Esophagus muscularis mucosa (tissue), 4 donors: ENCODE measurements at regions not wholly inside any gene's neighbourhood (a gene's known extent, or its start where the extent isn't known, plus 50 kb on each side); places are given as distances from the start of the nearest gene placed in this dataset.

Source experiments
- DNase-seq: peaks from one replicate; pipeline ENCODE4 v3.0.0-alpha.2; 2017; ENCODE audit errors: extremely low spot score
- H3K27ac ChIP-seq, 4 donors: fragments of 200-600 bp; sonication (generic); replicated peaks in 1 of 4; 1 replicate in 3 of 4; 2 replicates in 1 of 4; pipeline ENCODE4 v1.5.1; 2016 to 2019; ENCODE audit warnings: mild to moderate bottlenecking in 1 of 4
- H3K27me3 ChIP-seq, 4 donors: fragments of 200-600 bp; sonication (generic); one replicate each; pipeline versions ENCODE4 v1.5.1 to v1.6.0; 2016 to 2019
- H3K36me3 ChIP-seq, 4 donors: fragments of 200-600 bp; sonication (generic); one replicate each; pipeline ENCODE4 v1.5.1; 2016 to 2019
- H3K4me1 ChIP-seq, 4 donors: fragments of 200-600 bp; sonication (generic); one replicate each; pipeline ENCODE4 v1.5.1; 2016 to 2019
- H3K4me3 ChIP-seq, 4 donors: fragments of 200-600 bp; sonication (generic); 1 replicate in 2 of 4; 2 replicates in 2 of 4; pipeline ENCODE4 v1.5.1; 2016 to 2019; ENCODE audit warnings: mild to moderate bottlenecking in 4 of 4, moderate library complexity in 1 of 4
- H3K9me3 ChIP-seq, 4 donors: fragments of 200-600 bp; sonication (generic); 1 replicate in 3 of 4; 2 replicates in 1 of 4; pipeline ENCODE4 v1.5.1; 2016 to 2019
- EP300 ChIP-seq: sonication (generic); formaldehyde crosslinking; IDR thresholded peaks from one replicate; pipeline ENCODE4 v1.6.1; 2017; ENCODE audit warnings: antibody characterized with exemption
- POLR2A ChIP-seq: fragments of 450-650 bp; IDR thresholded peaks from one replicate; pipeline ENCODE4 v1.6.1; 2017; ENCODE audit warnings: antibody characterized with exemption, moderate library complexity, mild to moderate bottlenecking, low read depth
- POLR2AphosphoS5 ChIP-seq, 2 donors: sonication (generic); formaldehyde crosslinking; IDR thresholded peaks; one replicate each; pipeline ENCODE4 v1.6.1; 2017; ENCODE audit warnings: antibody characterized with exemption in 2 of 2
- WGBS: methylation state at CpG from one replicate; pipeline ENCODE4 v1.1.5; 2018; 5-methylcytosine and 5-hydroxymethylcytosine counted together
- intact Hi-C: fragments of 100-400 bp; cut with DNase I; formaldehyde crosslinking; loops from one replicate; pipeline ENCODE4 v1.15.1; 2023
- TF ChIP-seq, protein P1 (sequence below), 3 experiments: fragments of 200-600 bp in 2 of 3; fragments of 450-650 bp in 1 of 3; sonication (generic) in 2 of 3; IDR thresholded peaks; one replicate each; pipeline ENCODE4 v1.5.1; 2017 to 2019; ENCODE audit warnings: antibody characterized with exemption in 3 of 3, mild to moderate bottlenecking in 2 of 3, moderate library complexity in 1 of 3

DNA sequence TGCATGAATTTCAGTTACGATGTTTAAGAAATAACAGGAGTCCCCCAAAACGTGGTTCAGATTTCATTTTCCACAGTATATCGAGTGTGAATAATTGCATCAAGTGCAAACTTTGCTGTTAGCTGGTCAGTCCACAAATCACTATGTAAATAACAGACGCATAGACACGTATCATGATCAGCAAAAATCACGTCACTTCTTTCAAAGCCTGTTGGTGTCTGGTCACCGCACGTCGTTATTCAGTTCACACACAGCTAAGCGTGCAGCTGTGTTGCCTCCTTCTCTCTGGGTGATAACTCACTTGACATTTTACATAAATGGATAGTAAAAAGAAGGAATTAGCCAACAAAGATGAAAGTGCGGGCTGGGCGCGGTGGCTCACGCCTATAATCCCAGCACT, 126.8 kb upstream of the MED13L start:
- H3K9me3 ChIP-seq: no peaks in the 10 kb centered on the region
- H3K27me3 ChIP-seq: no peaks in the 10 kb centered on the region
- no peak overlapping the region for H3K4me3 ChIP-seq
- H3K36me3 ChIP-seq: no peaks in the 10 kb centered on the region
- no peak overlapping the region for H3K27ac ChIP-seq
- no peak for DNase-seq
- peaks cover 0 to 20% (median 10%) of the 10 kb centered on the region in 4 donors for H3K4me1 ChIP-seq
- TF ChIP-seq EP300 (no peak), POLR2AphosphoS5 (IDR thresholded peaks at IDR 0.05) (no peak), POLR2A (no peak)
- TF ChIP-seq, protein P1, sequence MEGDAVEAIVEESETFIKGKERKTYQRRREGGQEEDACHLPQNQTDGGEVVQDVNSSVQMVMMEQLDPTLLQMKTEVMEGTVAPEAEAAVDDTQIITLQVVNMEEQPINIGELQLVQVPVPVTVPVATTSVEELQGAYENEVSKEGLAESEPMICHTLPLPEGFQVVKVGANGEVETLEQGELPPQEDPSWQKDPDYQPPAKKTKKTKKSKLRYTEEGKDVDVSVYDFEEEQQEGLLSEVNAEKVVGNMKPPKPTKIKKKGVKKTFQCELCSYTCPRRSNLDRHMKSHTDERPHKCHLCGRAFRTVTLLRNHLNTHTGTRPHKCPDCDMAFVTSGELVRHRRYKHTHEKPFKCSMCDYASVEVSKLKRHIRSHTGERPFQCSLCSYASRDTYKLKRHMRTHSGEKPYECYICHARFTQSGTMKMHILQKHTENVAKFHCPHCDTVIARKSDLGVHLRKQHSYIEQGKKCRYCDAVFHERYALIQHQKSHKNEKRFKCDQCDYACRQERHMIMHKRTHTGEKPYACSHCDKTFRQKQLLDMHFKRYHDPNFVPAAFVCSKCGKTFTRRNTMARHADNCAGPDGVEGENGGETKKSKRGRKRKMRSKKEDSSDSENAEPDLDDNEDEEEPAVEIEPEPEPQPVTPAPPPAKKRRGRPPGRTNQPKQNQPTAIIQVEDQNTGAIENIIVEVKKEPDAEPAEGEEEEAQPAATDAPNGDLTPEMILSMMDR (IDR thresholded peaks at IDR 0.05): no peak
- intact Hi-C loops: no loop called here
- 93% methylated on average over 14 of the region's 14 CpGs for WGBS

DNA sequence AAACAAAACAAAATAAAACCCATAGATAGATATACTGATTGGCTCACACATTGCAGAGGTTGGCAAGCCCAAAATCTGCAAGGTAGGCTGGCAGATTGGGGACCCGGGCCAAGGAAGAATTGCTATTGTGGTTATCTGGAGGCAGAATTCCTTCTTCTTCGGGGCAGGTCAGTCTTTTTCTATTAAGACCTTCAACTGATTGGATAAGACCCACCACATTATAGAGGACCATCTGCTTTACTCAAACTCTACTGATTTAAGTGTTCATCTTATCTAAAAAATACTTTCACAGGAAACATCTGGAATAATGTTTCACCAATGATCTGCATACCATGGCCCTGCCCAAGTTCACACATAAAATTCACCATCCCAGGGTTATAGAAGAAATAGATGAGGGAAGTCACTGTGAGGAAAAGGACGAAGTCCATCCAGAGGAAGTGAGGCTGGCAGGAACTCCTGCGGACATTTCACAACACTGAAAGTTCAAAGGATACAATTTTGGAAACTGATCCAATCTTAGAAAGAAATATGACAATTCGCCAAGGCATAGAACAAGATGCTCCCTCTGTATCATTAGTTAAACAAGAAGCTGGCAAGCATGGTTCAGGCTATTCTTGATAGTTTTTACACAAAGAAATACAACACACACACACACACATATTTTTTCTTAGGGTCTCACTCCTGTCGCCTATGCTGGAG, 127.6 kb upstream of the MED13L start:
- Histone ChIP-seq H3K36me3 (no peaks in the 10 kb centered on the region), H3K27ac (no peak overlapping the region), H3K27me3 (no peaks in the 10 kb centered on the region), H3K4me3 (no peak overlapping the region), H3K4me1 (peaks cover 2 to 25% (median 13%) of the 10 kb centered on the region in 4 donors), H3K9me3 (no peaks in the 10 kb centered on the region)
- intact Hi-C loops: no loop called here
- no peak for DNase-seq
- peak in 1 of 2 donors; percentile 25 for TF ChIP-seq POLR2AphosphoS5 (IDR thresholded peaks at IDR 0.05)
- TF ChIP-seq, protein P1 (IDR thresholded peaks at IDR 0.05): no peak
- 86% methylated on average over 6 of the region's 6 CpGs for WGBS

DNA sequence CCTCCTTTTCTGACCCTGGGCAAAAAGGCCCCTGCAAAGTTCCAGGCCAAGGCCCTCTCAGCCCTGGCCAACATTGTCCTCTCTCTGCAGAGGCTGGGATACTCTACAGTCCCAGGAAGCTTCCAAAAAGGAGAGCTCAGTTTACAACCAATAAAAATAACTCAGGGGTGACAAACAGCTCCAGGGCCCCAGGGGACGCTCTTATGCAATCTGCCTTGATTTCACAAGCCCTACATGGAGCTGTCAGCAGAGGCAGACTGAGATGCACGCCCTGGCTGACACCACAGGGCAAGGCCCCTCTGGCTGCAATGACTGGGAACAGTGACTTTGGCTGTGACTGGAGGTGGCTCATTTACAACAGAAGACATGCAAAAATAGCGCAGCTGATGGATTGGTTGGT, 129.0 kb upstream of the MED13L start:
- TF ChIP-seq, protein P1 (IDR thresholded peaks at IDR 0.05): peak in 2 of 3 experiments; percentile 6 to 9
- TF ChIP-seq POLR2A (no peak), EP300 (no peak), POLR2AphosphoS5 (IDR thresholded peaks at IDR 0.05) (peak; percentile 74 to 75)
- Histone ChIP-seq H3K4me3 (no peak overlapping the region), H3K9me3 (no peaks in the 10 kb centered on the region), H3K27ac (no peak overlapping the region), H3K4me1 (peaks cover 6 to 39% (median 26%) of the 10 kb centered on the region in 4 donors), H3K27me3 (no peaks in the 10 kb centered on the region), H3K36me3 (no peaks in the 10 kb centered on the region)
- WGBS: 56% methylated on average over 3 of the region's 3 CpGs
- intact Hi-C loops: no loop called here
- peak; percentile 95 for DNase-seq

DNA sequence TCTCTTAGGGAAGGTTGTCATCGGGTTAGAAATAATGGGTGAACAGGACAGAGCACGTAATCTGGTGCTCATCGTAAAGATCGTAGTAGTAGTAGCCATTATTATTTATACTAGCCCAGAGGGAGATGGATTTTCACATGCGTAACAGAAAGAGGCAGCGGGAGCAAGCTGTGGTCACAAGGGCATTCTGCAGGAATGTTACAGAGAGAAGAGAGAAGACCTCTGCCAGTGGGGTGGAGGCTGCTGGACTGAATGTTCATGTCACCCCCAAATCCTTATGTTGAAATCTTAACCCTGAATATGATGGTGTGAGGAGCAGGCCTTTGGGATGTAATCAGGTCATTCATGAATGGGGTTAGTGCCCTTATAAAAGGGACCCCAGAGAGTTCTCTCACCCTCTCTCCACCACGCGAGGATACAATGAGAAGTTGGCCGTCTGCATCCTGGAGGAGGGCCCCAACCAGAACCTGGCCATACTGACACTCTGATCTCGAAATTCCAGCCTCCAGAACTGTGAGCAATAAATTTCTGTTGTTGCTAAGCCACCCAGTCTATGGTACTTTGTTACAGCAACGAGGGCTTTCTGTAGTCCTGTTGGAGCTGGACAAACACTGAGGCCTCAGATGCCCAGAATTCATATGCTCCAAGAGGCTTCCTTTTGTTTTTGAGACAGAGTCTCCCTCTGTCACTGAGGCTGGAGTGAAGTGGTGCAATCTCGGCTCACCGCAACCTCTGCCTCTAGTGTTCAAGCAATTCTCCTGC, 131.2 kb upstream of the MED13L start:
- peaks cover 6 to 44% (median 29%) of the 10 kb centered on the region in 4 donors for H3K4me1 ChIP-seq
- WGBS: 94% methylated on average over 13 of the region's 13 CpGs
- TF ChIP-seq POLR2AphosphoS5 (IDR thresholded peaks at IDR 0.05) (no peak), POLR2A (no peak), EP300 (no peak)
- TF ChIP-seq, protein P1 (IDR thresholded peaks at IDR 0.05): no peak
- no peaks in the 10 kb centered on the region for H3K9me3 ChIP-seq
- intact Hi-C loops: no loop called here
- no peaks in the 10 kb centered on the region for H3K36me3 ChIP-seq
- H3K27me3 ChIP-seq: no peaks in the 10 kb centered on the region
- H3K27ac ChIP-seq: no peak overlapping the region
- H3K4me3 ChIP-seq: no peak overlapping the region
- no peak for DNase-seq
